Hepatocyte (in vitro differentiated cells): ENCODE measurements at regions not wholly inside any gene's neighbourhood (a gene's known extent, or its start where the extent isn't known, plus 50 kb on each side); places are given as distances from the start of the nearest gene placed in this dataset.

Experiments
- DNase-seq: peaks from one replicate; pipeline ENCODE4 v3.0.0-alpha.2; 2016; ENCODE audit warnings: low spot score
- H2AFZ ChIP-seq: fragments of 200-600 bp; sonication (generic); 2 replicates; pipeline ENCODE4 v1.6.0; 2016; ENCODE audit warnings: antibody characterized with exemption, mild to moderate bottlenecking
- H3K27ac ChIP-seq: fragments of 200-600 bp; sonication (generic); 2 replicates; pipeline ENCODE4 v1.5.1; 2016; ENCODE audit warnings: mild to moderate bottlenecking
- H3K27me3 ChIP-seq: fragments of 200-600 bp; sonication (generic); 2 replicates; pipeline ENCODE4 v1.6.1; 2016
- H3K36me3 ChIP-seq: fragments of 200-600 bp; sonication (generic); replicated peaks from 2 replicates; pipeline ENCODE4 v1.5.1; 2016; ENCODE audit warnings: low read depth; ENCODE audit not compliant: insufficient read depth
- H3K4me1 ChIP-seq: fragments of 200-600 bp; sonication (generic); 2 replicates; pipeline ENCODE4 v1.5.1; 2016; ENCODE audit warnings: mild to moderate bottlenecking, moderate library complexity; ENCODE audit not compliant: insufficient read depth
- H3K4me2 ChIP-seq: fragments of 200-600 bp; sonication (generic); 2 replicates; pipeline ENCODE4 v1.6.0; 2016
- H3K4me3 ChIP-seq: fragments of 200-600 bp; sonication (generic); 2 replicates; pipeline ENCODE4 v1.5.1; 2016; ENCODE audit warnings: mild to moderate bottlenecking
- H3K79me2 ChIP-seq: fragments of 200-600 bp; sonication (generic); 2 replicates; pipeline ENCODE4 v1.6.0; 2017; ENCODE audit warnings: mild to moderate bottlenecking
- H3K9me2 ChIP-seq: fragments of 200-600 bp; sonication (generic); replicated peaks from 2 replicates; pipeline ENCODE4 v1.6.0; 2017; ENCODE audit warnings: mild to moderate bottlenecking; ENCODE audit not compliant: insufficient read depth
- H3K9me3 ChIP-seq: fragments of 200-600 bp; sonication (generic); 2 replicates; pipeline ENCODE4 v1.5.1; 2016; ENCODE audit warnings: low read depth, mild to moderate bottlenecking
- H4K20me1 ChIP-seq: fragments of 200-600 bp; sonication (generic); 2 replicates; pipeline ENCODE4 v1.6.0; 2016; ENCODE audit warnings: mild to moderate bottlenecking; ENCODE audit not compliant: insufficient read depth, poor library complexity, severe bottlenecking
- EZH2 ChIP-seq: fragments of 200-600 bp; sonication (generic); IDR thresholded peaks from 2 replicates; pipeline ENCODE4 v1.6.1; 2016; ENCODE audit warnings: antibody characterized with exemption, mild to moderate bottlenecking, borderline replicate concordance
- EZH2phosphoT487 ChIP-seq: fragments of 200-600 bp; sonication (generic); IDR thresholded peaks from one replicate; pipeline ENCODE4 v1.6.1; 2018; ENCODE audit warnings: antibody characterized with exemption, mild to moderate bottlenecking, low read depth, moderate library complexity; ENCODE audit not compliant: unreplicated experiment, severe bottlenecking
- WGBS: methylation state at CpG from one replicate; pipeline ENCODE4 v1.1.6; 2016; ENCODE audit warnings: low lambda C conversion rate; ENCODE audit errors: missing lambda C conversion rate; 5-methylcytosine and 5-hydroxymethylcytosine counted together
- TF ChIP-seq, protein P1 (sequence below): fragments of 200-600 bp; sonication (generic); IDR thresholded peaks from 2 replicates; pipeline ENCODE4 v1.5.1; 2016; ENCODE audit warnings: antibody characterized with exemption, mild to moderate bottlenecking; ENCODE audit not compliant: poor library complexity

DNA sequence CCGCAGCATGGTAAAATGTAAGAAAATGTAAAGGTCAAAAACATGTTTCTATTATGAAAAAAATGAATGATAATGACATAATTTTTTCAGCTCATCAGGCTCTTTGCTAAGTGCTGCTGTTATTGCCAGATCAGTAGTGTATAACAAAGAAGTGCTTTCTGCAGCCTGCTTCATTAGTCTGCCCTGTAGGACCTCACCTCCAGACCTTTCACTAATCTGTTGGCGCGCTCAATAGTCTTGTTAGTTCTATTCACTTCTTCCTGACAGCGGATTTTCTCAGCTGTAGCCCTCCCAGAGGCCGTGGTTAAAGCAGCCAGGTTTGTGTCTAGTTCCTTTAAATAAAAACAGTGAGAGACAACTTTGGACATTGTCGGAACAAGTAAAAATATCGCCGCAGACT lies 97.7 kb downstream of the CDCA7 start:
- Histone ChIP-seq H3K79me2 (no peaks in the 10 kb centered on the region), H3K36me3 (no peaks in the 10 kb centered on the region), H3K9me3 (no peaks in the 10 kb centered on the region), H4K20me1 (no peaks in the 10 kb centered on the region), H3K4me2 (no peak overlapping the region), H3K4me3 (no peak overlapping the region), H3K27ac (no peak overlapping the region), H3K4me1 (peaks cover 3% of the 10 kb centered on the region), H2AFZ (no peak overlapping the region), H3K27me3 (no peaks in the 10 kb centered on the region), H3K9me2 (no peaks in the 10 kb centered on the region)
- no peak for DNase-seq
- TF ChIP-seq, protein P1, sequence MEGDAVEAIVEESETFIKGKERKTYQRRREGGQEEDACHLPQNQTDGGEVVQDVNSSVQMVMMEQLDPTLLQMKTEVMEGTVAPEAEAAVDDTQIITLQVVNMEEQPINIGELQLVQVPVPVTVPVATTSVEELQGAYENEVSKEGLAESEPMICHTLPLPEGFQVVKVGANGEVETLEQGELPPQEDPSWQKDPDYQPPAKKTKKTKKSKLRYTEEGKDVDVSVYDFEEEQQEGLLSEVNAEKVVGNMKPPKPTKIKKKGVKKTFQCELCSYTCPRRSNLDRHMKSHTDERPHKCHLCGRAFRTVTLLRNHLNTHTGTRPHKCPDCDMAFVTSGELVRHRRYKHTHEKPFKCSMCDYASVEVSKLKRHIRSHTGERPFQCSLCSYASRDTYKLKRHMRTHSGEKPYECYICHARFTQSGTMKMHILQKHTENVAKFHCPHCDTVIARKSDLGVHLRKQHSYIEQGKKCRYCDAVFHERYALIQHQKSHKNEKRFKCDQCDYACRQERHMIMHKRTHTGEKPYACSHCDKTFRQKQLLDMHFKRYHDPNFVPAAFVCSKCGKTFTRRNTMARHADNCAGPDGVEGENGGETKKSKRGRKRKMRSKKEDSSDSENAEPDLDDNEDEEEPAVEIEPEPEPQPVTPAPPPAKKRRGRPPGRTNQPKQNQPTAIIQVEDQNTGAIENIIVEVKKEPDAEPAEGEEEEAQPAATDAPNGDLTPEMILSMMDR = no peak
- no peak for TF ChIP-seq EZH2
- TF ChIP-seq EZH2phosphoT487 = no peak
- WGBS = 83% methylated on average over 8 of the region's 8 CpGs

DNA sequence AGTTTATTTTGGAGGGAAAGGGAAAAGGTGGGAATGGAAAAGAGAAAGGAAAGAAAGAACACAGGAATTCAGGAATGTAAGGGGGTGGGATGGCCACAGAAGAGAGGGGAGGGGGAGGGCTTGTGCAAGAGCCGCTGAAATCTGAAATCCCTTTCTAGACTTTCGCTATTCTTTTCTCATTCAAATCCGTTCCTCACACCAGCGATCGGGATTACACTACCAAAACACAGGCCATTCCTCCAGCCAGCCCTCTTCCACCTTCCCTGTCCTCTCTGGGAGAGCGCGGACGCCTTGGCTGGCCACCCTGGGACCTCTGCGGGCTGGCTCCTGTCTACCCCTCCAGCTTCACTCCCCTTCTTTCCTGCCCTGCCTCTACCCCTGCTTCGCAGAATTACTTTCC lies 102.3 kb downstream of the CDCA7 start:
- no peaks in the 10 kb centered on the region for H3K36me3 ChIP-seq

DNA sequence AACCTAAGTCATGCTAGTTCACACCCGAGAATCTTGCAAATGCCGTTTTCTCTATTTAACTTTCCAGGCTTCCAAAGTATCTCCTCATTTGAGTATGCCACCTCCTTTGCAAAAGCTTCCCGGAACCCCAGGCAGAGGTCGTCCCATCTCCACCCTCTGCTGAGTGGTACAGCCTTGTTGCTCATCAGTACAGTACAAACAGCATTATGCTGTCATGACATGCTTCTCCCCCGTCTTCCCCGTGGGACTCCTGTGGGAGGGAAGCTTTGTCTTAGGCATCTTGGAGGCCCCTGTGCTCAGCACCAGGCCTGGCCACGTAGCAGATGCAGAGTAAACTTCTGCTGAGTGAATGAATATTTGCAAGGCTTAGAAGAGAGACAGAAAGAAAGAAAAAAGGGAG lies 102.7 kb downstream of the CDCA7 start:
- Histone ChIP-seq H2AFZ (no peak overlapping the region), H4K20me1 (no peaks in the 10 kb centered on the region), H3K4me3 (no peak overlapping the region), H3K36me3 (no peaks in the 10 kb centered on the region), H3K27me3 (no peaks in the 10 kb centered on the region), H3K9me3 (no peaks in the 10 kb centered on the region), H3K79me2 (no peaks in the 10 kb centered on the region), H3K4me2 (no peak overlapping the region), H3K9me2 (no peaks in the 10 kb centered on the region), H3K4me1 (no peaks in the 10 kb centered on the region), H3K27ac (no peak overlapping the region)
- 79% methylated on average over 7 of the region's 7 CpGs for WGBS
- no peak for DNase-seq
- TF ChIP-seq EZH2phosphoT487 (no peak), EZH2 (no peak)
- TF ChIP-seq, protein P1 = no peak

More for the DNA sequence above, 102.3 kb downstream of the CDCA7 start:
- no peaks in the 10 kb centered on the region for H3K4me1 ChIP-seq
- no peak for TF ChIP-seq EZH2phosphoT487
- TF ChIP-seq, protein P1 = no peak
- TF ChIP-seq EZH2 = no peak
- WGBS = 87% methylated on average over 10 of the region's 10 CpGs
- H3K79me2 ChIP-seq = no peaks in the 10 kb centered on the region
- H4K20me1 ChIP-seq = no peaks in the 10 kb centered on the region
- DNase-seq = no peak
- no peak overlapping the region for H3K4me3 ChIP-seq
- H3K4me2 ChIP-seq = no peak overlapping the region
- H3K27ac ChIP-seq = no peak overlapping the region
- H2AFZ ChIP-seq = no peak overlapping the region
- H3K9me2 ChIP-seq = no peaks in the 10 kb centered on the region
- no peaks in the 10 kb centered on the region for H3K27me3 ChIP-seq
- H3K9me3 ChIP-seq = no peaks in the 10 kb centered on the region
